ENCODE measurements at regions not wholly inside any gene's neighbourhood (a gene's known extent, or its start where the extent isn't known, plus 50 kb on each side); places are given as distances from the start of the nearest gene placed in this dataset.

DNA sequence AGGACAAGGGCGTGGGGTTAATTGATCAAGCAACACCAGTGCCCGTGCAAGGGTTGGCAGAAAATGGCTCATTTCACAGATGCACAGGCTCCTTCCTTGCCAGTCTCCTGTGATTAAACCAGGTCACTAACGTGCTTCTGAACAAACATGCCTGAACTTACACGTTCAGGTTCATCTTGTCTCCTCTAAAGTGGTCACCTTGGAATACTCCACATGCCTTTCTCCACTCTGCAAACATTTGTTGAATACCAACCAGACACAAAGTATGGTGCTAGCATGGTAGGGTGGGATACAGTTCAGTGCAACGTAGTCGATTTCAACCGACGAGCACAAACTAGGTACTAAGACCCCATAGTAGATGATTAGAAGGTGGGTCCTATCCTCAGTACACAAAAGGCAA is 72.6 kb upstream of the PTPRT start:
- no peak for DNase-seq (ENCODE audit: low spot score)
- WGBS: 69% methylated on average over 8 of the region's 8 CpGs
- no peak overlapping the region for H3K27ac ChIP-seq (ENCODE audit: low read depth in 1 of 2, low read length in 2 of 2)
- peaks cover 0 to 8% (median 0%) of the 10 kb centered on the region in 4 donors for H3K27me3 ChIP-seq (ENCODE audit: control insufficient read depth in 4 of 4, insufficient read depth in 4 of 4, low read length in 3 of 4)
- H3K9me3 ChIP-seq (ENCODE audit: control insufficient read depth in 4 of 4, low read length in 3 of 4): no peaks in the 10 kb centered on the region
- H3K9ac ChIP-seq (ENCODE audit: low read depth in 1 of 2, low read length in 2 of 2): no peak overlapping the region
- no peaks in the 10 kb centered on the region for H3K36me3 ChIP-seq (ENCODE audit: control insufficient read depth in 4 of 4, insufficient read depth in 3 of 4, low read depth in 1 of 4, low read length in 3 of 4)
- H3K4me3 ChIP-seq (ENCODE audit: low read depth in 1 of 3, low read length in 3 of 3): no peak overlapping the region
- TF ChIP-seq RXRA (IDR thresholded peaks at IDR 0.05) (no peak), YY1 (IDR thresholded peaks at IDR 0.05) (no peak), JUND (IDR thresholded peaks at IDR 0.05) (no peak), HNF4G (IDR thresholded peaks at IDR 0.05) (no peak), EGR1 (IDR thresholded peaks at IDR 0.05; ENCODE audit: low read depth in 2 of 2) (no peak), FOXA2 (IDR thresholded peaks at IDR 0.05) (no peak), GABPA (IDR thresholded peaks at IDR 0.05 in 1 of 2, conservative IDR thresholded peaks at IDR 0.05 in 1 of 2) (no peak), RAD21 (IDR thresholded peaks at IDR 0.05) (no peak), HNF4A (conservative IDR thresholded peaks at IDR 0.05) (no peak), FOXA1 (IDR thresholded peaks at IDR 0.05) (no peak), TAF1 (conservative IDR thresholded peaks at IDR 0.05) (no peak)
- TF ChIP-seq, protein P1, sequence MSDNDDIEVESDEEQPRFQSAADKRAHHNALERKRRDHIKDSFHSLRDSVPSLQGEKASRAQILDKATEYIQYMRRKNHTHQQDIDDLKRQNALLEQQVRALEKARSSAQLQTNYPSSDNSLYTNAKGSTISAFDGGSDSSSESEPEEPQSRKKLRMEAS (IDR thresholded peaks at IDR 0.05): no peak
- TF ChIP-seq, protein P2, sequence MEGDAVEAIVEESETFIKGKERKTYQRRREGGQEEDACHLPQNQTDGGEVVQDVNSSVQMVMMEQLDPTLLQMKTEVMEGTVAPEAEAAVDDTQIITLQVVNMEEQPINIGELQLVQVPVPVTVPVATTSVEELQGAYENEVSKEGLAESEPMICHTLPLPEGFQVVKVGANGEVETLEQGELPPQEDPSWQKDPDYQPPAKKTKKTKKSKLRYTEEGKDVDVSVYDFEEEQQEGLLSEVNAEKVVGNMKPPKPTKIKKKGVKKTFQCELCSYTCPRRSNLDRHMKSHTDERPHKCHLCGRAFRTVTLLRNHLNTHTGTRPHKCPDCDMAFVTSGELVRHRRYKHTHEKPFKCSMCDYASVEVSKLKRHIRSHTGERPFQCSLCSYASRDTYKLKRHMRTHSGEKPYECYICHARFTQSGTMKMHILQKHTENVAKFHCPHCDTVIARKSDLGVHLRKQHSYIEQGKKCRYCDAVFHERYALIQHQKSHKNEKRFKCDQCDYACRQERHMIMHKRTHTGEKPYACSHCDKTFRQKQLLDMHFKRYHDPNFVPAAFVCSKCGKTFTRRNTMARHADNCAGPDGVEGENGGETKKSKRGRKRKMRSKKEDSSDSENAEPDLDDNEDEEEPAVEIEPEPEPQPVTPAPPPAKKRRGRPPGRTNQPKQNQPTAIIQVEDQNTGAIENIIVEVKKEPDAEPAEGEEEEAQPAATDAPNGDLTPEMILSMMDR (IDR thresholded peaks at IDR 0.05; ENCODE audit: low read depth, low read length, missing input control): no peak
- TF ChIP-seq, protein P3, sequence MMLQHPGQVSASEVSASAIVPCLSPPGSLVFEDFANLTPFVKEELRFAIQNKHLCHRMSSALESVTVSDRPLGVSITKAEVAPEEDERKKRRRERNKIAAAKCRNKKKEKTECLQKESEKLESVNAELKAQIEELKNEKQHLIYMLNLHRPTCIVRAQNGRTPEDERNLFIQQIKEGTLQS (IDR thresholded peaks at IDR 0.05): no peak
- TF ChIP-seq, protein P4, sequence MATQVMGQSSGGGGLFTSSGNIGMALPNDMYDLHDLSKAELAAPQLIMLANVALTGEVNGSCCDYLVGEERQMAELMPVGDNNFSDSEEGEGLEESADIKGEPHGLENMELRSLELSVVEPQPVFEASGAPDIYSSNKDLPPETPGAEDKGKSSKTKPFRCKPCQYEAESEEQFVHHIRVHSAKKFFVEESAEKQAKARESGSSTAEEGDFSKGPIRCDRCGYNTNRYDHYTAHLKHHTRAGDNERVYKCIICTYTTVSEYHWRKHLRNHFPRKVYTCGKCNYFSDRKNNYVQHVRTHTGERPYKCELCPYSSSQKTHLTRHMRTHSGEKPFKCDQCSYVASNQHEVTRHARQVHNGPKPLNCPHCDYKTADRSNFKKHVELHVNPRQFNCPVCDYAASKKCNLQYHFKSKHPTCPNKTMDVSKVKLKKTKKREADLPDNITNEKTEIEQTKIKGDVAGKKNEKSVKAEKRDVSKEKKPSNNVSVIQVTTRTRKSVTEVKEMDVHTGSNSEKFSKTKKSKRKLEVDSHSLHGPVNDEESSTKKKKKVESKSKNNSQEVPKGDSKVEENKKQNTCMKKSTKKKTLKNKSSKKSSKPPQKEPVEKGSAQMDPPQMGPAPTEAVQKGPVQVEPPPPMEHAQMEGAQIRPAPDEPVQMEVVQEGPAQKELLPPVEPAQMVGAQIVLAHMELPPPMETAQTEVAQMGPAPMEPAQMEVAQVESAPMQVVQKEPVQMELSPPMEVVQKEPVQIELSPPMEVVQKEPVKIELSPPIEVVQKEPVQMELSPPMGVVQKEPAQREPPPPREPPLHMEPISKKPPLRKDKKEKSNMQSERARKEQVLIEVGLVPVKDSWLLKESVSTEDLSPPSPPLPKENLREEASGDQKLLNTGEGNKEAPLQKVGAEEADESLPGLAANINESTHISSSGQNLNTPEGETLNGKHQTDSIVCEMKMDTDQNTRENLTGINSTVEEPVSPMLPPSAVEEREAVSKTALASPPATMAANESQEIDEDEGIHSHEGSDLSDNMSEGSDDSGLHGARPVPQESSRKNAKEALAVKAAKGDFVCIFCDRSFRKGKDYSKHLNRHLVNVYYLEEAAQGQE (IDR thresholded peaks at IDR 0.05): no peak
- TF ChIP-seq, protein P5, sequence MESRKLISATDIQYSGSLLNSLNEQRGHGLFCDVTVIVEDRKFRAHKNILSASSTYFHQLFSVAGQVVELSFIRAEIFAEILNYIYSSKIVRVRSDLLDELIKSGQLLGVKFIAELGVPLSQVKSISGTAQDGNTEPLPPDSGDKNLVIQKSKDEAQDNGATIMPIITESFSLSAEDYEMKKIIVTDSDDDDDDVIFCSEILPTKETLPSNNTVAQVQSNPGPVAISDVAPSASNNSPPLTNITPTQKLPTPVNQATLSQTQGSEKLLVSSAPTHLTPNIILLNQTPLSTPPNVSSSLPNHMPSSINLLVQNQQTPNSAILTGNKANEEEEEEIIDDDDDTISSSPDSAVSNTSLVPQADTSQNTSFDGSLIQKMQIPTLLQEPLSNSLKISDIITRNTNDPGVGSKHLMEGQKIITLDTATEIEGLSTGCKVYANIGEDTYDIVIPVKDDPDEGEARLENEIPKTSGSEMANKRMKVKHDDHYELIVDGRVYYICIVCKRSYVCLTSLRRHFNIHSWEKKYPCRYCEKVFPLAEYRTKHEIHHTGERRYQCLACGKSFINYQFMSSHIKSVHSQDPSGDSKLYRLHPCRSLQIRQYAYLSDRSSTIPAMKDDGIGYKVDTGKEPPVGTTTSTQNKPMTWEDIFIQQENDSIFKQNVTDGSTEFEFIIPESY (IDR thresholded peaks at IDR 0.05): no peak
- no peaks in the 10 kb centered on the region for H3K4me1 ChIP-seq (ENCODE audit: control insufficient read depth in 4 of 4, insufficient read depth in 4 of 4, low read length in 3 of 4)

DNA sequence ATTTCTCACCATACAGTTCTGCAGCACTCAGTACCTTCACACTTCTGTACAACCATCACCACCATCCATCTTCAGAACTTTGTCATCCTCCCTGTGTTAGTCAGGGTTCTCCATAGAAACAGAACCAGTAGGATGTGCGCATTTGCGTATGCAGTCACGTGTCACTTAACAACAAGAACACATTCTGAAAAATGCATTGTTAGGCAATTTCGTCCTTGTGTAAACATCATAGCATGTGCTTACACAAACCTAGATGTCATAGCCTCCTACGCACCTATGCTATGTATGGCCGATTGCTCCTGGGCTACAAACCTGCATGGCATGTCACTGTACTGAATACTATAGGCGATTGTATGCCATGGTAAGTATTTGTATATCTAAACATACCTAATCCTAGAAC is 66.2 kb upstream of the PTPRT start:
- WGBS: 73% methylated on average over 7 of the region's 7 CpGs
- TF ChIP-seq SP1 (IDR thresholded peaks at IDR 0.05) (no peak), JUND (IDR thresholded peaks at IDR 0.05) (no peak), EGR1 (IDR thresholded peaks at IDR 0.05; ENCODE audit: low read depth in 2 of 2) (no peak)
- Histone ChIP-seq H3K27ac (ENCODE audit: low read depth in 1 of 2, low read length in 2 of 2) (no peak overlapping the region), H3K9me3 (ENCODE audit: control insufficient read depth in 4 of 4, low read length in 3 of 4) (no peaks in the 10 kb centered on the region), H3K27me3 (ENCODE audit: control insufficient read depth in 4 of 4, insufficient read depth in 4 of 4, low read length in 3 of 4) (peaks cover 0 to 7% (median 2%) of the 10 kb centered on the region in 4 donors), H3K4me3 (ENCODE audit: low read depth in 1 of 3, low read length in 3 of 3) (no peak overlapping the region), H3K36me3 (ENCODE audit: control insufficient read depth in 4 of 4, insufficient read depth in 3 of 4, low read depth in 1 of 4, low read length in 3 of 4) (no peaks in the 10 kb centered on the region), H3K4me1 (ENCODE audit: control insufficient read depth in 4 of 4, insufficient read depth in 4 of 4, low read length in 3 of 4) (no peaks in the 10 kb centered on the region), H3K9ac (ENCODE audit: low read depth in 1 of 2, low read length in 2 of 2) (no peak overlapping the region)
- no peak for DNase-seq (ENCODE audit: low spot score)
